IMR-90 (cell line): ENCODE measurements at regions not wholly inside any gene's neighbourhood (a gene's known extent, or its start where the extent isn't known, plus 50 kb on each side); places are given as distances from the start of the nearest gene placed in this dataset.

Experiments used
- ATAC-seq: fragments of 200-7000 bp; cut with Tn5 transposase; 2 replicates; pipeline ENCODE4 v1.9.1; 2020; ENCODE audit warnings: low read depth, mild to moderate bottlenecking, moderate library complexity
- BruUV-seq: library from RNA; stranded (reverse); fragments of 400-500 nt; replicated peaks from 2 replicates; lab custom pipeline; 2021; lab: Mats Ljungman, UMichigan
- CTCF ChIA-PET: fragments of 300-600 bp; formaldehyde crosslinking; extraction: SDS; loops from one replicate; lab custom pipeline; 2021; ENCODE audit warnings: antibody characterized with exemption; lab: Yijun Ruan, JAX
- POLR2A ChIA-PET: fragments of 300-600 bp; sonication (Branson Sonifier 250); formaldehyde crosslinking; loops from one replicate; lab custom pipeline; 2022; ENCODE audit warnings: antibody characterized with exemption; ENCODE audit not compliant: unreplicated experiment; lab: Charles Lee
- DNase-seq: peaks from one replicate; pipeline ENCODE4 v3.0.0; 2013
- H2AFZ ChIP-seq: replicated peaks from 2 replicates; pipeline ENCODE3; 2013; ENCODE audit warnings: low read length, mild to moderate bottlenecking; ENCODE audit not compliant: poor library complexity
- H2AK5ac ChIP-seq: 2 replicates; pipeline ENCODE4 v1.6.1; 2013; ENCODE audit warnings: low read depth, low read length, inconsistent platforms
- H2AK9ac ChIP-seq: replicated peaks from 2 replicates; pipeline ENCODE3; 2013; ENCODE audit warnings: mild to moderate bottlenecking, low read depth, low read length, moderate library complexity; ENCODE audit not compliant: poor library complexity
- H2BK120ac ChIP-seq: 2 replicates; pipeline ENCODE4 v1.6.1; 2013; ENCODE audit warnings: low read depth, low read length, inconsistent platforms
- H2BK15ac ChIP-seq: 3 replicates; pipeline ENCODE4 v1.6.1; 2013; ENCODE audit warnings: low read depth, low read length, inconsistent platforms
- H2BK20ac ChIP-seq: 2 replicates; pipeline ENCODE4 v1.6.1; 2013; ENCODE audit warnings: low read depth, mild to moderate bottlenecking, inconsistent platforms, low read length, moderate library complexity
- H2BK5ac ChIP-seq: 2 replicates; pipeline ENCODE4 v1.6.1; 2013; ENCODE audit warnings: mild to moderate bottlenecking, low read depth, low read length, inconsistent platforms; ENCODE audit not compliant: poor library complexity, severe bottlenecking
- H3K14ac ChIP-seq: replicated peaks from 2 replicates; pipeline ENCODE4 v1.6.1; 2013; ENCODE audit warnings: low read depth, low read length, inconsistent platforms
- H3K18ac ChIP-seq: 2 replicates; pipeline ENCODE4 v1.6.1; 2013; ENCODE audit warnings: low read depth, low read length, control low read depth
- H3K23ac ChIP-seq: 2 replicates; pipeline ENCODE4 v1.6.1; 2013; ENCODE audit warnings: low read depth, low read length, inconsistent platforms
- H3K27ac ChIP-seq: 2 replicates; pipeline ENCODE4 v1.5.1; 2013; ENCODE audit warnings: mild to moderate bottlenecking, control low read depth, low read length; ENCODE audit not compliant: insufficient read depth
- H3K27me3 ChIP-seq: 2 replicates; pipeline ENCODE4 v1.6.1; 2013; ENCODE audit warnings: low read length; ENCODE audit not compliant: control insufficient read depth, insufficient read depth
- H3K36me3 ChIP-seq: 2 replicates; pipeline ENCODE4 v1.6.1; 2013; ENCODE audit warnings: low read length, mixed read lengths; ENCODE audit not compliant: control insufficient read depth, insufficient read depth
- H3K4ac ChIP-seq: 2 replicates; pipeline ENCODE4 v1.6.1; 2013; ENCODE audit warnings: low read depth, low read length, inconsistent platforms
- H3K4me1 ChIP-seq: 2 replicates; pipeline ENCODE4 v1.6.1; 2013; ENCODE audit warnings: low read length, mixed read lengths; ENCODE audit not compliant: control insufficient read depth, insufficient read depth
- H3K4me2 ChIP-seq: 2 replicates; pipeline ENCODE4 v1.6.1; 2013; ENCODE audit warnings: low read depth, mild to moderate bottlenecking, control low read depth, low read length, moderate library complexity
- H3K4me3 ChIP-seq: 2 replicates; pipeline ENCODE4 v1.5.1; 2013; ENCODE audit warnings: low read depth, mild to moderate bottlenecking, control low read depth, low read length, moderate library complexity; ENCODE audit not compliant: insufficient read depth
- H3K56ac ChIP-seq: 2 replicates; pipeline ENCODE4 v1.6.1; 2013; ENCODE audit warnings: low read length, inconsistent platforms; ENCODE audit not compliant: insufficient read depth; ENCODE audit errors: extremely low read depth
- H3K79me1 ChIP-seq, 2 experiments: 2 replicates each; pipeline ENCODE4 v1.6.1; 2013; ENCODE audit warnings: low read length in 2 of 2, inconsistent platforms in 1 of 2, low read depth in 1 of 2
- H3K9ac ChIP-seq: 2 replicates; pipeline ENCODE4 v1.6.1; 2013; ENCODE audit warnings: low read depth, low read length, control low read depth
- H3K9me1 ChIP-seq: 2 replicates; pipeline ENCODE4 v1.6.1; 2013; ENCODE audit warnings: low read length, inconsistent platforms; ENCODE audit not compliant: insufficient read depth
- H3K9me3 ChIP-seq: 2 replicates; pipeline ENCODE4 v1.6.1; 2013; ENCODE audit warnings: low read length; ENCODE audit not compliant: control insufficient read depth, insufficient read depth
- H4K20me1 ChIP-seq: 2 replicates; pipeline ENCODE4 v1.6.1; 2013; ENCODE audit warnings: low read length, inconsistent platforms; ENCODE audit not compliant: insufficient read depth
- H4K5ac ChIP-seq: 2 replicates; pipeline ENCODE4 v1.6.1; 2013; ENCODE audit warnings: mild to moderate bottlenecking, low read depth, low read length, control low read depth
- H4K8ac ChIP-seq, 2 experiments: 2 replicates each; pipeline ENCODE4 v1.6.1; 2013; ENCODE audit warnings: low read depth in 2 of 2, low read length in 2 of 2, control low read depth in 1 of 2, inconsistent platforms in 1 of 2
- H4K91ac ChIP-seq: 2 replicates; pipeline ENCODE4 v1.6.1; 2013; ENCODE audit warnings: low read depth, low read length, inconsistent platforms; ENCODE audit not compliant: insufficient read depth
- MAFK ChIP-seq: IDR thresholded peaks from 2 replicates; pipeline ENCODE4 v1.6.1; 2012; ENCODE audit warnings: low read depth, low read length, improper control_type of control experiment
- MAZ ChIP-seq: IDR thresholded peaks from 2 replicates; pipeline ENCODE4 v1.6.1; 2012; ENCODE audit warnings: low read depth, mild to moderate bottlenecking, low read length, improper control_type of control experiment, moderate library complexity, borderline replicate concordance
- WGBS, 2 experiments: methylation state at CpG; one replicate each; pipeline versions ENCODE4 v1.1.5 to v1.1.7; 2013; ENCODE audit warnings: missing lambda C conversion rate in 2 of 2; ENCODE audit not compliant: insufficient read length in 1 of 2; ENCODE audit errors: extremely low coverage in 2 of 2; 5-methylcytosine and 5-hydroxymethylcytosine counted together
- dilution Hi-C: fragments of 300-500 bp; cut with HindIII; formaldehyde crosslinking; loops from one replicate; pipeline ENCODE4 v1.14.3; 2018; ENCODE audit warnings: low sequenced_read_pairs; ENCODE audit not compliant: unreplicated experiment
- in situ Hi-C: fragments of 300-500 bp; cut with MboI; formaldehyde crosslinking; loops from 3 replicates; pipeline ENCODE4 v1.14.3; 2019; ENCODE audit warnings: low sequenced_read_pairs, inconsistent platforms, mixed read lengths
- intact Hi-C: fragments of 100-400 bp; cut with micrococcal nuclease; formaldehyde crosslinking; loops from 2 replicates; pipeline ENCODE4 v1.10.0; 2022

- Histone ChIP-seq H4K8ac (no peak overlapping the region), H3K4me1 (no peaks in the 10 kb centered on the region), H3K4ac (no peak overlapping the region), H4K91ac (no peak overlapping the region), H2AK5ac (no peak overlapping the region), H3K9me3 (no peaks in the 10 kb centered on the region), H2BK20ac (no peak overlapping the region), H2BK120ac (no peak overlapping the region), H3K14ac (no peak overlapping the region), H2BK15ac (no peak overlapping the region), H4K5ac (no peak overlapping the region), H3K27me3 (no peaks in the 10 kb centered on the region), H3K56ac (no peak overlapping the region), H3K18ac (no peak overlapping the region), H2AK9ac (no peak overlapping the region), H3K9me1 (no peaks in the 10 kb centered on the region), H3K27ac (no peak overlapping the region), H2BK5ac (no peak overlapping the region), H3K4me3 (no peak overlapping the region), H3K23ac (no peak overlapping the region), H3K9ac (no peak overlapping the region), H3K79me1 (no peaks in the 10 kb centered on the region), H2AFZ (no peak overlapping the region), H4K20me1 (no peaks in the 10 kb centered on the region), H3K4me2 (no peak overlapping the region), H3K36me3 (no peaks in the 10 kb centered on the region)
- WGBS, 2 experiments = no CpG with 5 or more reads among the region's 2 CpGs
- TF ChIP-seq MAFK (no peak), MAZ (no peak)
- dilution Hi-C loops = no loop called here
- no TSS peak for BruUV-seq
- in situ Hi-C loops = no loop called here
- intact Hi-C loops = no loop called here
- no peak for ATAC-seq
- no peak for DNase-seq
- POLR2A ChIA-PET = no interaction called here
- CTCF ChIA-PET = no interaction called here
These were observed 223.6 kb upstream of the RREB1 start for GRCh38 chr6:6884193-6884627.
